ENCODE measurements at regions not wholly inside any gene's neighbourhood (a gene's known extent, or its start where the extent isn't known, plus 50 kb on each side); places are given as distances from the start of the nearest gene placed in this dataset.

DNA sequence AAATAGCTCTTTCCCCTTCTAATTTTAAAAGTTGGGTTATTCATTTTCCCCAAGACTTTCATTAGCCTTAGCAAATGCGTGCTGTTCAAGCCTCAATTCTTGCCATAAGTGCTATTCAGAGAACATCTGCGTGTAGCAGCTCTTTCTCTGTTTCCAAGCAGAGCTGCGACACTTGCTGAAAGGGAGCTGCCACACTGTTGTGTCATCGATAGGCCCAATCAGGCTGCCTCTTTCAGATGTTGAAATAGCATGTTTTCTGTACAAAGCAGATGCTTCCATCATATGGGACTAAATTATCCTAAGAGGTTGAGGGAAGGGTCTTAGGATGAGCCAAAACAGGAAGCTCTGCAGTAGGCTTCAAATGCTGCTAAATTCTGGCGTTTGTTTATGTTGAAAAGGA is 220.9 kb upstream of the CDC14C start:
- no peak for DNase-seq

DNA sequence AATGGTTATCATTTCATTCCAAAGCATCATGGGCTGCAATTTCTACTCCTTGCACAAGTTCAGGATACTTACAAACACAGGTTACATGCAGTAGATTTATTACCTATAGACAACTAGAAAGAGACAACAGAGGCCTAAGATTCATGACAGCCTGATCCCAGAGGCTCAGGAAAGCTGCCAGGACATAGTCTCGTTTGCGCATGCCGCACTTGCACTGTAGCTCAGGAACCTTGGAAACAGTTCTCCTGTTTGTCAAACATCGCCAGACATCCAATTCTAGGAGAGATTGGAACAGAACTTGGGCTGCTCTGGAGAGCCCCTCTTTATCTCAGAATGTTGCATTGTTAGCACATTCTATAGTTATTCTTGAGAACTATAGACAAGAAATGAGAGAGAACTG is 216.2 kb upstream of the CDC14C start:
- no peak for DNase-seq

DNA sequence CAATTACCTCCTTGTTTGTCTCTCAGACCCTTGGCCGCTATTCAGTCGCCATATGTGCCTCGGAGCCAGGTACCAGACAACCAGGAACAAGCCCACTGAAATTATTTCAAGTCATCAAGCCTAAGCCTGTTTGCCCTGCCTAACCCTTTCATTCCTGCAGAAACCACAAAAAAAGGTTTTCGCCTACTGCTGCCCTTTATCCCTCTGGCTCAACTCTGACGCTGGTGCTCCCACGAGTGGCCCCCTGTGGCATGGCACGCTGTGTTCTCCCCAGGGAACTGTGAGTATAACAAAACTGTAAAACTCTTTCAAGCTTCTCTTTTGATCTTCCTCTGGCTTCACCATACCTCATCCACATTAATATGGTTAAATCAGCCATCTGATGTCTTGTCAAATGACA is 215.7 kb upstream of the CDC14C start:
- no peak for DNase-seq

DNA sequence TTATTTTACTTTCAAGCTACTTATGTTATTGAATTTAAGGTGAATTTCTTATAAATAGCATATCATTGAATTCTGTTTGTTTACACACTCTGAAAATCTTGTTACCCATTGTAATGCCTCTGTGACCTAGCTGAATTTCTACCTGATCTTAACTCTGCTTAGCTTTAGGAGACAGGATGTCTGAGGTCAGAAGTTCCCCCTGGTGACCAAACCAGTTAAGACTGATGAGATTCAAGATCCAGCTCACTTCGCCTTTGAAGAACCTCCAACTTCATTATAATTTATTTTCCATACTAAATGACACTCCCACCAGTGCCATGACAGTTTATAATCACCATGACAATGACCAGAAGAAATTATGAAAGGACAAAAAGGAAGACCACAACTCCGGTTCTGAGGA is 213.4 kb upstream of the CDC14C start:
- no peak for DNase-seq

DNA sequence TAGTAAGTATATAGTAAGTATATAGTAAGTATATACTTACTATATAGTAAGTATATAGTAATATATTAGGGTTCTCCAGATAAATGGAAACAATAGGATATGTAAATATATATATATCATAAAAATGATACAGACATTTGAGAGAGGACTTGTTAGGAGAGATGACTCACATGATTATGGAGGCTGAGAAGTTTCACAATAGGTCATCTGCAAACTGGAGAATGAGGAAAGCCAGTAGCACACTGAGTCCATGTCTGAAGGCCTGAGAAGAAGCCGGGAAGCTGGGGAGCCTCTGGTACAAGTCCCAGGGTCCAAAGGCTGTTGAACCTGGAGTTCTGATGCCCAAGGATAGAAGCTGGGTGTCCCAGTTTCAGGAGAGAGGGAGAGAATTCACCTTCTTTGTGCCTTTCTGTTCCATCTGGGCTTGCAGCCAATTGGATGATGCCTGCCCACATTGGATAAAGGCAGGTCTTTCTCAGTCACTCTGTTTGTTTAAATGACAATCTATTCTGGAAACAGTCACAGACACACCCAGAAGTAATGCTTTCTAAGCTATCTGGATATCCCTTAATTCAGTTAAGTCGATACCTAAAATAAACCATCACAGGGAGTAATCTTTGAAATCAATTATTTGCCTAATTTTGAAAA is 205.5 kb upstream of the CDC14C start:
- DNase-seq, result peak; percentile 13

DNA sequence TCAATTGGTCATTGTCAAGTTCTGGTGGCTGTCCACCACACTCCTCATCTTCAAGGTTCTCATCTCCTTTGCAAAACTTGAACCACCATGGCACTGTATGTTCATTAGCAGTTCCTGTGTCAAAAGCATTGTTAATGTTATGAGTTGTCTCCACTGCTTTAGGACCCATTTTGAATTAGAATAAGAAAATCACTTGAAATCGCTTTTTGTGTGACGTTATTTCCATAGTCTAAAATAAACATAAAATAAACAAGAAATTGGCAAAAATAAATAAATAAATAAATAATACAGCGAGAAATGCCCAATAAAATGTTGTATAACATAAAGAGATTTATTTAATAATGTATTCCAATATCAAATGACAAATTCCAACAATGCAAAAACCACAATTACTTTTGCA is 195.5 kb upstream of the CDC14C start:
- DNase-seq, result no peak

DNA sequence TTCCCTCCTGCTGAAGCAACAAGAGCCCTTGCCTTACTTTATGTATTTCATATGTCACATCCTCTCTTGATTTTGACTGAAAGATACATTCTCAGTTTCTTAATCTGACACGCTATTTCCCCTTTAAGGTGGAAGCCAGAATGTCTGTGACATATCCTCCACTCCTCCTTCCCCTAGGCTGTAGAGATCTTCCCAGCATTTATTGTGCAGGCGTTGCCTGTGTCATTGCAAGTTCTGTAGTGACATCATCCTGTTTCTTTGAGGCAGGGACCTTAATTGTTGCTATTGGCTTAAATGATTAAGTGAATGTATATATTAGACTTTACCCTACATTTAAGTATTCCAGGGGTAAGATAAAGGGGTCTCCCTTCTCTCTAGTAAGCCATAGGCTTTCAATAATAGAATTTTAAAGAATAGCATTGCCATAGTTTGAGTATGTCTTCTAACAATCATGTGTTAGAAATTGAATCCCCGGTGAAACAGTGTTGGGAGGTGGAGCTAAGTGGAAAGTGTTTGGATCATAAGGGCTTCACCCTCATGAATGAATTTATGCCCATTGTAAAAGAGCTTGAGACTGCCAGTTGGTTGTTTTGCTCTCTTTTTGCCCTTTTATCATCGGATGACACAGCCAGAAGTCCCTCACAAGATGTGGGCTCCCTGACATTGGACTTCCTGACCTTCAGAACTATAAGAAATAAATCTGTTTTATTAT is 189.5 kb upstream of the CDC14C start:
- DNase-seq, result no peak

DNA sequence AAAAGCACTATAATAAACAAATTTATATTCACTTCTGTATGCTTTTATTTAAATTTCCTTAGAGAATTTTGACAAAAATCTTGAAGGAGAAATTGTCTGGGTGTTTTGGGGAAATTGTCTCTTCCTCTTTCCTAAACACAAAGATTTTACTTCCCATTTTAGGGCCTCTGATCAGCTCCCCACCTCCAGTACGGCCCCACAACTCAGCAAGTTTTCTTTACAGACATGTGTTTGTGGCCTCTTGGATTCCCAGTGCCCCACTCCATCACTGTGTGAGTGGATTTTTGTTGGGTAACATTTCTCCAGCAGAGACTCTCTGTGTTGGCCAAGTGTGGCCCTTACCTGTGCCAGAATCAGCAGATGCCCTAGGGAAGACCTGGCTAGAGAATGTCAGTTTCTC is 182.8 kb upstream of the CDC14C start:
- DNase-seq, result no peak

DNA sequence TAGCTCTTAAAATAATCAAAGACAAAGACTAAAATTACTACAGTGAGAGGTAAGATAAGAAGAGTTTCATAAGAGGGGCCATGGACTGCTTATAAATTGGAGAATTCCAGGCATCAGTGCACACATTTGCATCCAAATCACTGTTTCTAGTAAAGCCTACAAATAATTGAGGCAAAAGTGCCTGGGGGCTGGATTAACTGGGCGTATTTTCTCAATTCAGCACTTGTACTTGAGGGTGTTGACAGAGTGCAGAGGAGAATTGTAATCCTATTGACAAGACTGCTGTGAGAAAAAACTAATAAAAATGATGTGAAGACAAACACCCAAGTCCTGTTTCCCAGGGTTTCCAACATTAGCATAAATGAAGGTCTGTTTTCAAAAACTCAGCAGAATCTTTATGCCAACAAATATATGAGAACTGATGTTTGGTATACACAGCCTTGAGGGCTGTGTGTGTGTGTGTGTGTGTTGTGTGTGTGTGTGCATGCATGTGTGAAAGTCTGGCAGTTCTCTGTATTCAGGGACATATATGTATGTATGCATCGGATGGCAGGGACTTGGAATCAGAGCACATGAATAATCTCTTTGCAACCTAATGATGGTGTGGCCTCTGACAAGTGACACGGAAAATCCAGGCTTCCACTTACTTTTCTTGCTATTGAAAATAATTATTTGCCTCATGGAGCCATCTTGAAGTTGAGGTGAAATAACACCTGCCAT is 182.1 kb upstream of the CDC14C start:
- peak; percentile 50 for DNase-seq

DNA sequence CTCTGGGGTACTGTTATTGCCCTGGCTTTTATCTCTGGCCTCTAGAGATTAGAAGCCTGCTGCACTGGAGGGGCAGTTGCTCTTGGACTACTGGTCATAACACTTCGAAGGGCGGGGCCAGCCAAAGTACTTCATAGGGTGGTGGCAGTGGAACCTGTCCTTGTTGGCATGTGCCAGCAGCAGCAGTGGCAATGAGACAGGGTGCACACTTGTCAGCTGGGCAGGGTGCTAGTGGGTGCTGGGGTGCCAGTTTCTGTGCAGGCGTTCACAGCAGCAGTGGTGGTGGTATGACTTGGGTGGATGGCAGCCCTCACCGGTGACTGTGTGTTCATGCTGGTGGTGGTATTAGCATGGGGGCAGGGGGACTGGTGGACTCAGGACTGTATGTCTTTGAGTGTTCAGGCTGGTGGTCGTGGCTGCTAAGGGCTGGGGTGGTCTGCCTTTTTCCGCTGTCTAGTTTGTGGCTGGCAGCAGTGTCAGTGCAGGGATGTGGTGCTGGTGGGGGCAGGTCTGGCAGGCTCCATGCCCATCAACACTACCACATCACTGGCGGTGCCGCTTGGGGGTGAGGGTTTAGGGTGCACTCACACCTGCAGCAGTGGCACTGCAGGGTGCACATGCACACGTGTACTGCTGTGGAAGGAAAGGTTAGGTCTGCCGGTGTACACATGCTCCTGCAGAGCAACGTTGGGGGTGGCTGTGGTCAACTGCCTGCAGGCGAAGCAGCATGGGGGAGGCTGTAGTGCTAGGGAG is 176.1 kb upstream of the CDC14C start:
- DNase-seq, result no peak

DNA sequence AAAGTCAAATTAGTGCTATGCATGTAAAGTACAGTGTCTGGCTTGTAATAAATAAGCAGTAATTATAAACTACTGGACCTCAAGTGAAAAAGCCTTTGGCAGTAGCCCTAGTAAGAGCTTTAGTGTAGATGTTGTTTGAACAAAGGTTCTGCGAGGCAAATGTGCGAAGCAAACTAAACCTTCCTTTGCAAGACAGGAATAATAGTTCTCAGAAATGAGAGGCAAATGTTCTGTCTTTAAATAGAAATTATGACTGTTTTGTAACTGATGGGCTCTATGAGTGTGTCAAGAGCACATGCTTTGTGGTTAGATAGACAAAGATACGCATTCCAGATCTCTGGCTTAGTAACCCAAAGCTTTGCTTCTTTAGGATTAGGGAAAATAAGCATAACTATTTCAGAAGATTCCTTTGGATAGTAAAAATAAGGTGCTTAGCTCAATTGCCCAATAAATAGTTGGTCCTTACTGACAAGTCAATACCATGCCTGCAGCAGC is 169.2 kb upstream of the CDC14C start:
- DNase-seq, result no peak

DNA sequence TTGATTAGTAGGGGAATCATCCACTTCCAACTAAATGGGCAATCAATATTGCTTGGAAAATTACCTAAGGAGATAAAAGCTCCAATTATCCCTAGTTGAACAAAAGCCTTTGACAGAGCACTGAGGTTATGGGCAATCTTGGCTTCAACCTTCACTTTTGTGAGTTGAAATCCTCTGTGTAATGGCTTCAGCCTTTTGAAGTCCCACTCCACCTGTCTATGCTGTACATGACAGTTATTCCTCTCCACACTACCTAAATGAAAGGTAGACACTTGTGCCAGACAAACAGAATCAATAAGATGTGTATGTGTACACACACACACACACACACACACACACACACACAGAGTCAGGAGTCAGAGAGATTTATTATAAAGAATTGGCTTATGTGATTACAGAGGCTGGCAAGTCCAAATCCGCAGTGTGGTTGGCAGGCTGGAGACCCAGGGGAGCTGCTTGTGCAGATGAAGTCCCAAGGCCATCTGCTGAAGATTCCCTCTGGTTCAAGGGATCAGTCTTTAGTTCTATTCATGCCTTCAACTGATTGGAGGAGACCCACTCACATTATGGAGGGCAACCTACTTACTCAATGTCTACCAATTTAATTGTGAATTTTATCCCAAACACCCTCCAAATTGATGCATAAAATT is 164.8 kb upstream of the CDC14C start:
- DNase-seq, result peak; percentile 19

DNA sequence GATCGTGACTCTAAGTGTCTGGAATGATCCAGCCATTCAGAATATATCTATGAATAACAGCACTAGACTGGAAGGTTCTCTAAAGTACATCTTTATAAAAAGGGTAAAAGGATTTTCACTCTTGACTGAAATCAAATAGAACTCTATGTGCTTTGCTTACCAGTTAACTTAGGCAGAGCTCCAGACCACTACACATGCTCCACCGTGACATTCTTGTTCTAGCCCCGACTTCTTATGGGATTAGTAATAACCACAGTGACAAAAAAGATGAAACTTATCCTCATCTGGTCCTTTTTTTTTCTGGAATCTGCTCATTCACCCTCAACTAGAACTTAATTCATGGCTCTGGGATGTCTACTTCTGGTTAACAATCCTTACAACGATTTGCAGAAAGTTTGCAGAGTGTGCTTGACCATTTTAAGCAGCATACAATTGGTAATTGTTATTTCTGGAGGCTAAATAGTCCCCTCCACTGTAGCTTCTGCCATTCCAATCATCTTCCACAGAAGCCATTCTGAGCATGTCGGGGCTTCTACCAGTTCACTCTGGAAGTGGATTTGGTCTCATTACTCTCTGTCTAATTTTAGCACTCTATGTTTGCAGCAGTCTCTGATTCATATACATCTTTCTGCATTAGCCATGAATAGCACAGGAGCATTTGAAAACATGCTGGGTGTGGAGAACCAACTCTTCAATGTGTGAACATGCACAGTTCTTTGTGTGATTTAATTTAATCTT is 163.7 kb upstream of the CDC14C start:
- DNase-seq, result no peak

DNA sequence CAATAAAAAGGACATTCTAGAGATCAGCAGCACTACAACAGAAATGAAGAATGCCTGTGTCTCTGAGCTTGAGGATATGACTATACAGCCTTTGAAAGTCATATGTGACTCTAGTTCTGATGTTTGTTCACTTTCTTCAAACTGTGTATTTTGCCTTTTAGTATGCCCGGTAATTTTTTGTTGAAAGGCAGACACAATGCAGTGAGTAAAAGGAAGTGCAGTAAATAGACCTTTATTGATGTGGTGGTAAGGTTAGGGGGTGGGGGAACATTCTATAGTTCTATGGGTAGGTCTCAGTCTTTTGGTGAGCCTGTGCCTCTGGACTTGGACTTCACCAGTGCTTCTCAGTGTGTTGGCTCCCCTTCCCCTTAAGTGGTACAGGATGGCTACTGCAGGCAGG is 143.5 kb upstream of the CDC14C start:
- no peak for DNase-seq

DNA sequence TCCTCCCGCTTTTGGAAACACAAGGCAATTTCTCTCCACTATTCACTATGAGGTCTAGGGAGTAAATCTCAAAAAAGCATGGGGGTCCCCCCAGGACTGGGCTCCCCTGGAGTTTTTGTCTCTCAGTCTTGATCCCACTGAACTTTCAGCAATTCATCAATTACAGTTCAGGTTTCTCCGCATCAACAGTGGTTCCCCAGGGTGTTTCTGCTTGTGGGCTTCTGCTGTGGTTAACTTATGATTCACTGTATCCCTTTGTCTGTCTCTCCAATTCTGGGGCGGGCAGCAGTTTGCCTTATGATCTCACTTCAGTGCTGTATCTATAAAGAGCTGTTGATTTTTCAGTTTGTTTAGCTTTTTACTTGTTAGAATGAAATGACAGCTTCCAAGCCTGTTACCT is 142.6 kb upstream of the CDC14C start:
- DNase-seq, result peak; percentile 50

DNA sequence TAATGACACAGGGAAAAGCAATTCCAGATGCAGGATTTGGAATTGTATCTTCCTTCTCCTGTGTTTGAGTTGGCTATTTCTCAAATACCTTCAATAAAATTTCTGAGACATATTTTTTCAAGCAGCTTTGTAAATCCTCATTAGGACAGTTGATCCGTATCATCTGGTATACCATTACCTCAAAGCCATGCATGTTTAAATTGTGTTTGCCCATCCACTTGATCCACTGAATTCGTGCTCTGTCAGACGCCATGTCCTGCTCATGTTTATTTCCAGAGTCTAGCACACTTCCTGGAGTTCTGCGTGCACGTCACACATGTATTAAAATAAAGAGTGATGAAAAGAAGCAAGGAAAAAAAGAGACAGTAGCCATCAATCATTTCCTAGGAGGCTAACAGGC is 141.8 kb upstream of the CDC14C start:
- peak; percentile 94 for DNase-seq

DNA sequence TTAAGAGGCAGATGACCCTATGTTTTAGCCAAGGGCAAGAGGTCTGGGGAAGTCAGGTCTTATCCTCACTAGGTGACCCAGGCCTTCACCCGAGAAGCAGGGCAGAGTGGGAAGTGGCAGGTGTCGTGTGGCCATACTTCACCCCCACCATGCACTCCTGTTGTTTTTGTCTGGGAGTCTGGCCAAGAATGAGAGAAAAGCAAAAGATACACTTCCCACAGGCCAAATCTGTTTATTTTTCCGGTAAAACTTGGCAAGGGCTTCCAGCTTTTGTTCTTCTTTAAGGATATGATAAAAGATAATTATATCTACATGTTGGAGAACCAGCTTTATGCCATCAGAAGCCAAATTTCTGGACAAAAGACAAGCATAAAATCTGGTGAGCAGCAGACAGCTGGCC is 137.4 kb upstream of the CDC14C start:
- peak; percentile 99 for DNase-seq

DNA sequence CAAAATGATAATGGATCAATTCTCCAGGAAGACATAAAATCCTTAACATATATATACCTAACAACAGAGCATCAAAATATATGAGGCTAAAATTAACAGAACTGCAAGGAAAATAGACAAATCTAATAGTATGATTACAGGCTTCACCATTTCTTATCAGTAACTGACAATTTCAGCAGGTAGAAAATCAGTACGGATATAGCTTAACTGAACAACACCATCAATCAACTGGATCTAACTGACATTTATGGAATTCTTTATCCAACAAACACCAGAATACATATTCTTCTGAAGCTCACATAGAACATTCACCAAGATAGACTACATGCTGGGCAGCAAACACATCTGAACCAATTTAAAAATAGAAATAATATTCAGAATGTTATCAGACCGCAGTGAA is 121.1 kb upstream of the CDC14C start:
- no peak for DNase-seq

DNA sequence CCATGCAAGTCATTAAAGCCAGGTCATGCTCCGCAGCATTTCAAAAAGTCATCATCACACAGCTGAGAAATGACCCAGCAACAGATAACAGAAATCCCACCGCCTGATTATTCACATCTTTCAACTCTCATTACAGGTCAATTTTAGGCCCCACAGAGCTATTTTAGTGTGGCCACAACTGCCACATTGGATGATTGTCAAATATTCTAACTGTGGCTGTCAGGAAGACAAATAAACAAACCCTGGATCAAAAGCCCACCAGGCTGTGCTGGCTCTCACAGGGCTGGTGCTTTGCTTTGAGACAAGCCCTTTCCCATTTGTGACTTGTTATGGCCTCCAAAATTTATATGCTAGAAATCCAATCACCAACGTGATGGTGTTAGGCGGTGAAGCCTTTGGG is 117.6 kb upstream of the CDC14C start:
- DNase-seq, result no peak

DNA sequence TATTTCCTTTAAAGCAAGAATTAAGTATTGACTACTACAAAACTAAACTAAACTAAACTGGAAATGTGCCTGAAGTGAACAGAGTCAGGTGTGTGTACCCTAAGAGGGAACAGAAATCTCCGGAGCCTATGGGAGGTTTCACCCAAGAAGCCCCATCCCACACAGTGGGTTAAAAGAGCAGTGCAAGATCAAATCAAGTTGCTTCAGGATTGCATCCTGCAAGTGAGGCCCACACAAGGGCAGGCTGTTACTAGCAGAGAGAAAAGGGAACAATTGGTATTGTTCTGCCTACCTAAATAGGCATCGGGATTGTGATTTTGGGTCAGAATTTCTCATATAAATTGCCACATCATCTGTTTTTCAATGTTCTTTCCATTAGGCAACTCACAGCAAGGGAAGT is 113.3 kb upstream of the CDC14C start:
- no peak for DNase-seq

DNA sequence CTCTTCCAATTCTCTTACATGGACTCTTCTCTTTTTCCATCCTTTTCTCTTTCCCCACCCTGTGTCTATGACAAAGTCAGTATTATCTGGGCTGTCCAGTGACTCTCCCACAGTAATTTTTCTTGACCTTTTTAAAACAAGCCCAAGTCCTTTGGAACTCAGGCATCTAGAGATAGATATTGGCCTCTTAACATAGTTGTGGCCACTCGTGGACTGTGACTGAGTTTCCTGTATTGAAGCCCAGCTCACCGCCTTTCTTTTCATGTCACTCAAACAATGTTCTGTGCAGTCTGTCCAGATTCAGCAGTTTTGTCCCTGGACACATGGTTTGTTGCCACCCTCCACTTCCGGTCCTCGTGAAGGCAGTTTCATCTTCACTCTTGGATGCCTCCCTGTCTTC is 110.9 kb upstream of the CDC14C start:
- DNase-seq, result no peak

DNA sequence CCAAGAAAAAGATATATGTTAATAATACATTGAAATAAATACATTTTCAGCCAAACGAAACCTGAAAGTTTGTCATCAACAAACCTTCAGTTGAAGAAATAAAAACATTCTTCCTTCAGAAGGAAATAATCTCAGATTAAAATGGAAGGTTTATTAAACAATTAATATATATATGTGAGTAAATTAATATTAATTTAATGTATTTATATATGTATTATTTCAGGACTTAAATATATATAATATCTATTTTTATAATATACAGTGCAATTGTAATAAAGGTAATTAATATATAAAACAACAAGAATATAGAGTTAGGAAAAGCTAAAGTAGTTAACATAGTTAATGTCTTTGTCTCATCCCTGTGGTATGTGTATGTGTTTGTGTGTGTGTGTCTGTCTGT is 102.2 kb upstream of the CDC14C start:
- no peak for DNase-seq
